ENCODE measurements at regions not wholly inside any gene's neighbourhood (a gene's known extent, or its start where the extent isn't known, plus 50 kb on each side); places are given as distances from the start of the nearest gene placed in this dataset.
"Not testable (repeated sequence)": the region's sequence is repeated elsewhere in the genome, so short reads cannot be mapped to it uniquely, and the experiment has no call there.

- no peak for DNase-seq (ENCODE audit: low read depth)
- no peak overlapping the region for H3K4me3 ChIP-seq (ENCODE audit: low read depth, low read length)
- TF ChIP-seq MYC (IDR thresholded peaks at IDR 0.05; ENCODE audit: low read depth, low read length), result no peak
- TF ChIP-seq, protein P1, sequence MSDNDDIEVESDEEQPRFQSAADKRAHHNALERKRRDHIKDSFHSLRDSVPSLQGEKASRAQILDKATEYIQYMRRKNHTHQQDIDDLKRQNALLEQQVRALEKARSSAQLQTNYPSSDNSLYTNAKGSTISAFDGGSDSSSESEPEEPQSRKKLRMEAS (IDR thresholded peaks at IDR 0.05; ENCODE audit: low read depth, low read length), result no peak
Measured at GRCh38 chr20:47962286-47962963, 177.1 kb upstream of the SULF2 start.

DNA sequence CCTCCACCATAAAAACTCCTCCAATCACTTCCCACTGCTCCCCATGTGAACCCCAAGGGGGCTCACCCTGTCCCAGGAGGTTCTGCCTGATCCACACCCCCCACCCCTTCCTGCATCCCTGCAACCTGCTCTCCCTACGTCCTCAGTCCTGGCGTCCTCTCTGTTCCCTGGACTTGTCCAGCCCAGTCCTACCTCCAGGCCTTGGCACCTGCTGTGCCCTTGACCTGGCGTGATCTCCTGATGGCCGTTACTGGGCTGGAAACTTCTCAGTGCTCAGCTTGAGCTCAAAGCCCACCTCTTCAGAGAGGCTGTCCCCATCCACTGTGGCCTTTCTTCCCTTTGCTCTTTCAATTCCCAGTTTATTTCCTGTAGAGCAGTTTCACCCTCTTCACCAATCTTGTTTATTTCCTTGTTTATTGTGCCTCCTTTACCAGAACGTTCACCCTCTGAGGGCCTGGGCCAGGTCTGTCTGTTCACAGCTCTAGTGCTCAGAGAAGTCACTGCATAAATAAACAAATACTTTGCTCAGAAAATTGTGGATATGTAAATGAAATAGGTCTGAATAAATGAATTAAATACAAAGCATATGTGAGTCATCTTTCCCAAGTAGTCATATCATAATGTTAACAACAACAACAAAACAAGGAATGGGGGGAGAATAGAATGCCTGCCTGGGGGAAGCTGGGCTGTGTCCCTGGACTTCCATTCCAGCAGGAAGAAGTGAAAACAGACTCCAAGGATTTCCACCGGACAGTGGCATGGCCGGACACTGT lies 175.7 kb upstream of the SULF2 start:
- TF ChIP-seq MYC (IDR thresholded peaks at IDR 0.05; ENCODE audit: low read depth, low read length) (no peak), POLR2A (IDR thresholded peaks at IDR 0.05; ENCODE audit: extremely low read depth, insufficient read length) (no peak)
- TF ChIP-seq, protein P1 (IDR thresholded peaks at IDR 0.05; ENCODE audit: low read depth, low read length), result no peak
- TF ChIP-seq, protein P2, sequence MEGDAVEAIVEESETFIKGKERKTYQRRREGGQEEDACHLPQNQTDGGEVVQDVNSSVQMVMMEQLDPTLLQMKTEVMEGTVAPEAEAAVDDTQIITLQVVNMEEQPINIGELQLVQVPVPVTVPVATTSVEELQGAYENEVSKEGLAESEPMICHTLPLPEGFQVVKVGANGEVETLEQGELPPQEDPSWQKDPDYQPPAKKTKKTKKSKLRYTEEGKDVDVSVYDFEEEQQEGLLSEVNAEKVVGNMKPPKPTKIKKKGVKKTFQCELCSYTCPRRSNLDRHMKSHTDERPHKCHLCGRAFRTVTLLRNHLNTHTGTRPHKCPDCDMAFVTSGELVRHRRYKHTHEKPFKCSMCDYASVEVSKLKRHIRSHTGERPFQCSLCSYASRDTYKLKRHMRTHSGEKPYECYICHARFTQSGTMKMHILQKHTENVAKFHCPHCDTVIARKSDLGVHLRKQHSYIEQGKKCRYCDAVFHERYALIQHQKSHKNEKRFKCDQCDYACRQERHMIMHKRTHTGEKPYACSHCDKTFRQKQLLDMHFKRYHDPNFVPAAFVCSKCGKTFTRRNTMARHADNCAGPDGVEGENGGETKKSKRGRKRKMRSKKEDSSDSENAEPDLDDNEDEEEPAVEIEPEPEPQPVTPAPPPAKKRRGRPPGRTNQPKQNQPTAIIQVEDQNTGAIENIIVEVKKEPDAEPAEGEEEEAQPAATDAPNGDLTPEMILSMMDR (IDR thresholded peaks at IDR 0.05; ENCODE audit: low read depth, low read length), result no peak
- no peak overlapping the region for H3K4me3 ChIP-seq (ENCODE audit: low read depth, low read length)
- DNase-seq (ENCODE audit: low read depth), result no peak

DNA sequence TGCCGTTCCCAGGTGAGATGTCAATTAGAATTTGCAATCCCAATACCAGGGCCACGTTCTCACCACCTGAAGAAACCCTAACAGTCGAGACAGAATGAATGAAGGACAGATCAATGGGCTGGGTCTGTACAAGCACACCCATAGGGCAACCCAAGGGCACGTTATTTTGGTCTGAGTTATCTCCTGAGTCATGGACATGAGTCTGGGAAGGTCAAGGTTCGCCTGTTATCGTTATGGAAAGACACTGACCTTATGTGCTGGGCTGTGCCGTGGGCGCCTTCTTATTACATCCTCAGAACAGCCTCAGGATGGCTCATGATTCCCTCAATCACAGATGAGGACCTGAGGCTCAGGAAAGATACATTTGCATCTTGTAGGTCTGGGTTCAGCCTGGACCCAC lies 175.0 kb upstream of the SULF2 start:
- TF ChIP-seq, protein P2 (IDR thresholded peaks at IDR 0.05; ENCODE audit: low read depth, low read length), result no peak
- TF ChIP-seq MYC (IDR thresholded peaks at IDR 0.05; ENCODE audit: low read depth, low read length) (no peak), POLR2A (IDR thresholded peaks at IDR 0.05; ENCODE audit: extremely low read depth, insufficient read length) (no peak)
- TF ChIP-seq, protein P1 (IDR thresholded peaks at IDR 0.05; ENCODE audit: low read depth, low read length), result no peak
- no peak overlapping the region for H3K4me3 ChIP-seq (ENCODE audit: low read depth, low read length)
- no peak for DNase-seq (ENCODE audit: low read depth)

DNA sequence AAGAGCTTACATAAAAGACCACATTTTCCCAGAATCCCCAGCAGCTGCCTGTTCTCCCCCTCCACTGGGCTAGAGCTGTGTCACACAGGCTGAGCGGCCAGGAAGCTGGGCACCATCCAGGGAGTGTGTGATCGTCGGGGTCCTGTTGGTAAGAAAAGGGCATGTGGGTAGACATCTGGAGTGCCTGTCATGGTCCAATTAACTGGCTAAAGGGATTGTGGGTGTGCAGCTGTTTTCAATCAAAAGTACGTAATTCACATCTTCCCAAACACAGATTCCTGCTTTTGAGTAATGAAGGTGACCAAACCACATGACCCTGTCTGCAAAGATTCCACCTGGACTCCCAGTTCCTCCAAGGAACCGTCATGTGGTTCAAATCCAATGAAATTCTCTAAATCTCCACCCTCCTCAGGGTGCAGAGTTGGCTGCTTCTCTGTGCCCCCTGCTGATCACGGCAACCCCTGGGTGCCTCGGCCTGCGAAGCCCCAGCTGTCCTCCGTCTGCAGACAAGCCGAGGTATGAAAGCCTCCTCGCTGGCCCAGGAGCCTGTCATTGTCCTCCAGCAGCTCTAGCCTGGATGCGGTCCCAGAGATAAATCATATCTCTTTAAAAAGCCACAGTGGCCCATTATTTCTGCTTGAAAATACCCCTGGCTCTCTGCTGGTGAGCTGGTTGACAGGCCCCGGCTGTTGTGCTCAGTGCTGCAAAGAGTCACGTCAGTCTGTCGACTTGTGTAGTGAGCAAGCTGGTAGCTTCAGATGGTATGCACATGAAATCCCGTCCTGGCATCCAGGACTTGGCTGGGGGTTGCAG lies 172.9 kb upstream of the SULF2 start:
- DNase-seq (ENCODE audit: low read depth); H3K4me3 ChIP-seq (ENCODE audit: low read depth, low read length): not testable (repeated sequence)

GRCh38 chr20:47957135-47957534 lies 171.9 kb upstream of the SULF2 start:
- H3K4me3 ChIP-seq (ENCODE audit: low read depth, low read length), result no peak overlapping the region
- DNase-seq (ENCODE audit: low read depth), result no peak
- TF ChIP-seq, protein P1 (IDR thresholded peaks at IDR 0.05; ENCODE audit: low read depth, low read length), result no peak
- TF ChIP-seq, protein P2 (IDR thresholded peaks at IDR 0.05; ENCODE audit: low read depth, low read length), result no peak
- no peak for TF ChIP-seq MYC (IDR thresholded peaks at IDR 0.05; ENCODE audit: low read depth, low read length)
- TF ChIP-seq POLR2A (IDR thresholded peaks at IDR 0.05; ENCODE audit: extremely low read depth, insufficient read length), result no peak

- DNase-seq (ENCODE audit: low read depth), result no peak
- H3K4me3 ChIP-seq (ENCODE audit: low read depth, low read length), result no peak overlapping the region
Measured at GRCh38 chr20:47956268-47956995, 171.2 kb upstream of the SULF2 start.

More at GRCh38 chr20:47956268-47956995, 171.2 kb upstream of the SULF2 start:
- TF ChIP-seq MYC (IDR thresholded peaks at IDR 0.05; ENCODE audit: low read depth, low read length) (no peak), POLR2A (IDR thresholded peaks at IDR 0.05; ENCODE audit: extremely low read depth, insufficient read length) (no peak)
- TF ChIP-seq, protein P2 (IDR thresholded peaks at IDR 0.05; ENCODE audit: low read depth, low read length), result no peak
- TF ChIP-seq, protein P1 (IDR thresholded peaks at IDR 0.05; ENCODE audit: low read depth, low read length), result no peak
